GM10266 (cell line): ENCODE measurements at regions not wholly inside any gene's neighbourhood (a gene's known extent, or its start where the extent isn't known, plus 50 kb on each side); places are given as distances from the start of the nearest gene placed in this dataset.

ENCODE experiments used
- DNase-seq: peaks from one replicate; pipeline ENCODE4 v3.0.0; 2012; ENCODE audit errors: extremely low spot score
- CTCF ChIP-seq: IDR thresholded peaks from 2 replicates; pipeline ENCODE4 v1.5.1; 2012; ENCODE audit warnings: mild to moderate bottlenecking, low read depth; ENCODE audit not compliant: control insufficient read depth, insufficient read depth; ENCODE audit errors: missing control alignments

DNA sequence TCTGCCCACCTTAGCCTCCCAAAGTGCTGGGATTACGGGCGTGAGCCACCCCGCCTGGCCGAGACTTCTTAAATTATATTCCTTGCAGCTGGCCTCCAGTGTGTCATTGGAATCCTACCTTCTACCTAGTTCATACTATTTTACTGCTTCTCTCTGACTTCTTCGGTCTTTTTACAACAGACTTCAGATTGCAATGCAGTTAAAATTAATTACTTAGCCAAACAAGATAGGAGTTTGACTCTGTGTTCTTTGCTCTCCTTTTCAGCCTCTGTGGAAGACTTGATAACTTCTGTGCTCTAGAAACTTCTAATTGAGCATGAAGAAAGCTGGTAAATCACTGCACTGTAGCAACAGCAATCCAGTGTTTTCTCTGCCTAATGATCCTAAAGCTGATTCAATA is 199.5 kb downstream of the GASK1B start:
- no peak for TF ChIP-seq CTCF
- DNase-seq: no peak

DNA sequence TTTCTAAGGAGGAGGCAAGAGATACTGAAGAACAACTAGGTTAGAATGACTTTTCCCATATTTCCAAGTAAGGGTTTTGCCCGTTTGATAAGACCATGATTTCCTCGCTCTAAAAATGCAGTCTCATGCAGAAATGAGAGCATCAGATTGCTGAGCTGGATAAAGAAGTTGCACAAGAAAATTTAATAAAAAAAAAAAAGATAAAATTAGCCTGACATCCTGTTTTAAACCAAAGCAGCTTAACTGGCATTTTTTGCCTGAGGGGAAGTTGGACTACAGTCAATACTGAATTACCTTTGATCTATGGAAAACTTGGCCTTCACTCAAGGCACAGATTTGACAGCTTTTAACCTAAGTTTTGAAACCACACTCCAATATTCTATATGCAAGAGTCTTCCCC is 208.4 kb downstream of the GASK1B start:
- TF ChIP-seq CTCF: no peak
- no peak for DNase-seq

DNA sequence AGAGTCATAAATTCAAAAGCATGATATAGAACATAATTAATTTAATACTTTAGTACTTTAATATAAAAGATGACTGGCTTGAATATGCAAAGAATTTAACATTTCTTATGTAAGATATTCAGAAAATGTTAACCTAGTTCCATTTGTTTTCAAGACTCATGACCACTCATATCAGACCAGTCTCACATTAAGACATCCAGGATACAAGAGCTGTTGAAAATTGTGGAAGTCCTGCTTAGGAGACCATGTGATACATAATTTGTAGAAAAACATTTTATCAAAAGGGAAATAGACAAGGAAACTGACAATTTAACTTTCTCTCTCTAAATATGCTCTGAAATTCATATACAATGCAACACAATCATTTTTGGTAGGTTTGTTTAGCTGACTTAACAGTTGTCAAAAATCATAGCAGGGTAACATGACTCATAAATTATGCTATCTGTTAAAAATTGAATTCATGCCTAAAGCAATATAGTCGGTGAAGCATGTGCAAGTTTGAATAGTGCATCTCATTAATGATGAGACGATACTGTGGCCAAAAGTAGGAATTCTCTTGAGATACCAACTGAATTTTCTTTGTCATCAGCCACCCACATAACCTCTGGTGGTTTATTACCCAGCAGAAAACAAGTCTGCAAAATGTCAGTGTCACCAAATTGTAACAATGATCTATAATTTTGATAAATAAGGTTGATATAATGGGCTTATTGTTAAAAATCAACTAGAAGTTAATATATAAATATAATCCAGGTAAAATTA is 211.4 kb downstream of the GASK1B start:
- no peak for DNase-seq
- no peak for TF ChIP-seq CTCF

DNA sequence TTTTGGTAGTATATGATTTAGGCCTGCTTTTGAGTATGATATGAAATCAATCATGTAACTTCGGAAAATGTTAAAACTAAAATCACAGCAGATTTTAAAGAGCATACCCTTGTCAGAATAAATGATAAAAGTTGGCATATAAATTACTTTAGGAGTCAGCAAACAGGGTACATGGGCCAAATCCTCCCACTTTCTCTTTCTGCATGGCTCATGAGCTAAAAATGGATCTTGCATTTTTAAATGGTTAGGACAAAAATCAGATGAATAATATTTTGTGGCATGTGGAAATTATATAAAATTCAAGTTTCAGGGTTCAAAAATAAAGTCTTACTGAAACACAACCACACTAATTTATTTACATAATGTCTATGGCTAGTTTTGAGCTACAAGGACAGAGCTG is 214.9 kb downstream of the GASK1B start:
- DNase-seq: no peak
- TF ChIP-seq CTCF: no peak

DNA sequence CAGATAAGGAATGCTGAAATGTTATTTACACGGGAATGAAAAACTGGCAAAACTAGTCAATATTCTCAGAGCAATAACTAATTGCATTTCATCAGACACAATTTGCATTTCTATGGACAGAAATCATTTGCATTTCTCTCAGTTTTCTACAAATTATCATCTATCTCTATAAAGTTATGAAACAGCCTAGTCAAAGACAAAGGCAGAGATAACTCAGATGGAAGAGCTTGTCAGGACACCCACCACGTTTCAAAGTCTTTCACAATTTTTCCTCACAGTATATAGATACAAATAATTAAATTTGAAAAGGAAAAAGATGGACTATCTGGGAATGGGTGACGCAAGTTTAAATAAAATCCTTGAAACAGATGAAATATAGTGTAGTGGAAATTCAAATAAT is 230.8 kb downstream of the GASK1B start:
- DNase-seq: no peak
- no peak for TF ChIP-seq CTCF

DNA sequence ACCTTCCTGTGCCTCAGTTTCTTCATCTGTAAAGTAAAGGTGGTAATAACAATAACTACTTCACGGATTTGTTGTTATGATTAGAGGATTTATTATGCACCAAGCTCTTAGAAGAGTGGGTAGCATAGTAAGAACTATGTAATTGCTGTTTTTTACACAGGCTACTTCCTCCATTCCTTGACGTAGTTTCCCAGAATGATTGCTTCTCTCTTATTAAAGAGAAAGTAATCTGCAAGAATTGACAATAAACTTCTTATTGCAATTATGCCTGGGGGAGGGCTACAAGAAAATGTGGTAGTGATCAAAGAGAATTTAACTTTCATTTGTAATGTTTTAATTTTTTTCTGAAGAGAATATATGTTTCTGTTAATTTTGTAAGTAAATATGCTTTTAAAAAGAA is 238.7 kb downstream of the GASK1B start:
- DNase-seq: no peak
- no peak for TF ChIP-seq CTCF

DNA sequence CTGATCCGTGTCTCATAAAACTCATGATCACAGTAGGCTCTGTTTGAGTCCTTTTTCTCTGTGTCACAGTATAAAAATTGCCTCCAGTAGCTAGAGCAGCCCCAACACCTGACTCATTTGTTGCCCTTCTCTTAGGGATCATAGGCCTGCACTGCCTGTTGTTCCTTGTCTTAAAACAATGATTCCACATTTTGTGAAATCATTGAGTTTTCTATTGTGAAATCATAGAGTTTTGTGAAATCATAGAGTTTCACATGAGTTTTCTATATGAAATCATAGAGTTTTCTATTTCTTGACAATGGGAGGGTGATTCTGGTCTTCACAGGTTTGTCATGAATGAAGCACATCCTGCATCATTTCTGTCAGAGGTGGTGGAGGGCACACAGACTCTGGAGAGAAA is 239.9 kb downstream of the GASK1B start:
- no peak for TF ChIP-seq CTCF
- DNase-seq: no peak
